SK-N-SH (cell line): ENCODE measurements at regions not wholly inside any gene's neighbourhood (a gene's known extent, or its start where the extent isn't known, plus 50 kb on each side); places are given as distances from the start of the nearest gene placed in this dataset.

ENCODE experiments used
- CTCF ChIA-PET: fragments of 300-600, 350-600 bp; formaldehyde crosslinking; extraction: SDS; loops from one replicate; lab custom pipeline; 2021; lab: Yijun Ruan, JAX
- POLR2A ChIA-PET: fragments of 350-600 bp; sonication (Branson Sonifier 250); formaldehyde crosslinking; extraction: SDS; loops from one replicate; lab custom pipeline; 2020; ENCODE audit warnings: antibody characterized with exemption, inconsistent platforms; lab: Yijun Ruan, JAX
- DNase-seq: peaks from one replicate; pipeline ENCODE4 v3.0.0; 2012
- H2AFZ ChIP-seq: fragments of 200-600 bp; sonication (generic); 2 replicates; pipeline ENCODE4 v1.8.1; 2016; ENCODE audit warnings: antibody characterized with exemption, mild to moderate bottlenecking, low read depth
- H3F3A ChIP-seq: fragments of 200-600 bp; sonication (generic); replicated peaks from 2 replicates; pipeline ENCODE3; 2016; ENCODE audit warnings: antibody characterized with exemption, mild to moderate bottlenecking; ENCODE audit not compliant: insufficient read depth
- H3K27ac ChIP-seq, 2 experiments: fragments of 200-500 bp in 1 of 2; fragments of 200-600 bp in 1 of 2; sonication (Bioruptor generic) in 1 of 2; sonication (generic), shearing (Covaris generic) in 1 of 2; 2 replicates each; pipeline versions ENCODE4 v1.5.1 to v1.6.1; 2014 to 2016; ENCODE audit warnings: low read depth in 2 of 2, inconsistent platforms in 1 of 2, low read length in 1 of 2, mild to moderate bottlenecking in 1 of 2, mixed read lengths in 1 of 2
- H3K27me3 ChIP-seq: fragments of 200-600 bp; sonication (generic), shearing (Covaris generic); 2 replicates; pipeline ENCODE4 v1.6.1; 2016; ENCODE audit warnings: mixed run types; ENCODE audit not compliant: insufficient read depth
- H3K36me3 ChIP-seq, 2 experiments: fragments of 200-500 bp in 1 of 2; fragments of 200-600 bp in 1 of 2; sonication (Bioruptor generic) in 1 of 2; sonication (generic) in 1 of 2; replicated peaks in 1 of 2; 2 replicates each; pipeline versions ENCODE3 to v1.5.1; 2014 to 2016; ENCODE audit warnings: low read length in 1 of 2, mild to moderate bottlenecking in 1 of 2; ENCODE audit not compliant: insufficient read depth in 2 of 2, control insufficient read depth in 1 of 2
- H3K4me1 ChIP-seq, 2 experiments: fragments of 200-500 bp in 1 of 2; fragments of 200-600 bp in 1 of 2; sonication (Bioruptor generic) in 1 of 2; sonication (generic), shearing (Covaris generic) in 1 of 2; 2 replicates each; pipeline versions ENCODE4 v1.5.1 to v1.6.1; 2014 to 2016; ENCODE audit warnings: low read depth in 1 of 2, low read length in 1 of 2, mixed run types in 1 of 2; ENCODE audit not compliant: insufficient read depth in 2 of 2, control insufficient read depth in 1 of 2
- H3K4me2 ChIP-seq: fragments of 200-600 bp; sonication (generic), shearing (Covaris generic); 2 replicates; pipeline ENCODE4 v1.6.1; 2017; ENCODE audit warnings: mixed run types
- H3K4me3 ChIP-seq, 2 experiments: fragments of 200-500 bp in 1 of 2; fragments of 200-600 bp in 1 of 2; sonication (Bioruptor generic) in 1 of 2; sonication (generic), shearing (Covaris generic) in 1 of 2; 2 replicates each; pipeline versions ENCODE4 v1.5.1 to v1.8.1; 2014 to 2016; ENCODE audit warnings: low read depth in 2 of 2, inconsistent platforms in 1 of 2, low read length in 1 of 2, mild to moderate bottlenecking in 1 of 2, mixed read lengths in 1 of 2, moderate library complexity in 1 of 2
- H3K79me2 ChIP-seq: fragments of 200-600 bp; sonication (generic); 2 replicates; pipeline ENCODE4 v1.8.1; 2017; ENCODE audit warnings: mild to moderate bottlenecking; ENCODE audit not compliant: insufficient read depth
- H3K9ac ChIP-seq: fragments of 200-600 bp; sonication (generic); 2 replicates; pipeline ENCODE4 v1.6.1; 2017; ENCODE audit warnings: mixed run types
- H3K9me2 ChIP-seq: fragments of 200-600 bp; sonication (generic); 2 replicates; pipeline ENCODE4 v1.6.1; 2017; ENCODE audit warnings: mixed run types
- H3K9me3 ChIP-seq: fragments of 200-600 bp; sonication (generic); 2 replicates; pipeline ENCODE4 v1.6.1; 2017; ENCODE audit warnings: mixed run types, mild to moderate bottlenecking, moderate library complexity
- H4K20me1 ChIP-seq: fragments of 200-600 bp; sonication (generic); 2 replicates; pipeline ENCODE4 v1.6.1; 2017; ENCODE audit warnings: mild to moderate bottlenecking, mixed run types; ENCODE audit not compliant: insufficient read depth
- EP300 ChIP-seq, 2 experiments: IDR thresholded peaks; 2 replicates each; pipeline versions ENCODE4 v1.4.0 to v1.6.1; 2012; ENCODE audit warnings: borderline replicate concordance in 1 of 2, low read depth in 1 of 2, low read length in 1 of 2
- EZH2phosphoT487 ChIP-seq: fragments of 200-600 bp; sonication (generic); IDR thresholded peaks from 2 replicates; pipeline ENCODE4 v1.6.1; 2017; ENCODE audit warnings: low read depth, mixed run types, mild to moderate bottlenecking, antibody characterized with exemption, moderate library complexity, borderline replicate concordance
- FOSL2 ChIP-seq: IDR thresholded peaks from 2 replicates; pipeline ENCODE4 v1.4.0; 2012; ENCODE audit warnings: low read depth, mild to moderate bottlenecking, moderate library complexity, borderline replicate concordance
- FOXM1 ChIP-seq: IDR thresholded peaks from 2 replicates; pipeline ENCODE4 v1.4.0; 2012; ENCODE audit warnings: low read depth, mild to moderate bottlenecking
- GATA2 ChIP-seq: sonication (generic); formaldehyde crosslinking; IDR thresholded peaks from 2 replicates; pipeline ENCODE4 v1.5.0; 2020; ENCODE audit warnings: mild to moderate bottlenecking, missing genetic modification reagents
- MAX ChIP-seq: IDR thresholded peaks from 2 replicates; pipeline ENCODE4 v1.4.0; 2012; ENCODE audit warnings: low read depth
- MEF2A ChIP-seq: IDR thresholded peaks from 2 replicates; pipeline ENCODE4 v1.4.0; 2012; ENCODE audit warnings: low read depth, borderline replicate concordance
- NFIC ChIP-seq: IDR thresholded peaks from 2 replicates; pipeline ENCODE4 v1.4.0; 2012; ENCODE audit warnings: borderline replicate concordance
- NRF1 ChIP-seq: IDR thresholded peaks from 2 replicates; pipeline ENCODE4 v1.6.1; 2012; ENCODE audit warnings: low read depth, mild to moderate bottlenecking, low read length
- RAD21 ChIP-seq: IDR thresholded peaks from 2 replicates; pipeline ENCODE4 v1.6.1; 2012; ENCODE audit warnings: mild to moderate bottlenecking, low read length
- RCOR1 ChIP-seq: fragments of 150-350 bp; IDR thresholded peaks from 2 replicates; pipeline ENCODE4 v1.6.1; 2017; ENCODE audit warnings: antibody characterized with exemption, low read length
- RFX5 ChIP-seq: IDR thresholded peaks from 2 replicates; pipeline ENCODE4 v1.6.1; 2012; ENCODE audit warnings: mild to moderate bottlenecking, improper control_type of control experiment, low read length
- RXRA ChIP-seq: IDR thresholded peaks from 2 replicates; pipeline ENCODE4 v1.4.0; 2012; ENCODE audit warnings: low read depth, mild to moderate bottlenecking, borderline replicate concordance
- SMC3 ChIP-seq: IDR thresholded peaks from 2 replicates; pipeline ENCODE4 v1.6.1; 2012; ENCODE audit warnings: low read depth, low read length, improper control_type of control experiment
- TAF1 ChIP-seq: IDR thresholded peaks from 2 replicates; pipeline ENCODE4 v1.6.1; 2012; ENCODE audit warnings: low read depth, mild to moderate bottlenecking, low read length, moderate library complexity, borderline replicate concordance
- TCF12 ChIP-seq: IDR thresholded peaks from 2 replicates; pipeline ENCODE4 v1.4.0; 2012
- USF1 ChIP-seq: IDR thresholded peaks from 2 replicates; pipeline ENCODE4 v1.4.0; 2012; ENCODE audit warnings: low read depth, borderline replicate concordance
- WGBS: methylation state at CpG from one replicate; pipeline ENCODE4 v1.1.6; 2017; ENCODE audit warnings: low lambda C conversion rate; 5-methylcytosine and 5-hydroxymethylcytosine counted together

- Histone ChIP-seq H3K4me3 (peak overlapping the region; percentile 3 to 34; a peak in 2 of 4 replicates), H3K9me2 (no peaks in the 10 kb centered on the region), H3K9ac (no peak overlapping the region), H2AFZ (no peak overlapping the region), H3K9me3 (no peaks in the 10 kb centered on the region), H3K27ac (no peak overlapping the region), H3K27me3 (peaks cover 26% of the 10 kb centered on the region), H3F3A (no peaks in the 10 kb centered on the region), H3K79me2 (no peaks in the 10 kb centered on the region), H3K4me1 (no peaks in the 10 kb centered on the region; a peak in 1 of 4 replicates), H3K4me2 (peak overlapping the region; percentile 38; the same call in 1 of the 2 replicates), H4K20me1 (no peaks in the 10 kb centered on the region), H3K36me3 (no peaks in the 10 kb centered on the region)
- TF ChIP-seq GATA2 (no peak), TCF12 (no peak), MEF2A (no peak), RFX5 (no peak), MAX (no peak), RAD21 (no peak), FOSL2 (no peak), EP300 (IDR thresholded peaks at IDR 0.05; ENCODE audit: borderline replicate concordance in 1 of 2, low read depth in 1 of 2, low read length in 1 of 2) (no peak), RXRA (no peak), TAF1 (no peak), NRF1 (no peak), SMC3 (no peak), FOXM1 (no peak), NFIC (no peak), RCOR1 (no peak), EZH2phosphoT487 (no peak)
- 12% methylated on average over 17 of the region's 59 CpGs for WGBS
- DNase-seq: peak; percentile 62
- CTCF ChIA-PET: interaction anchor here (1.0 to 1.2 kb wide), 2 partner anchors 13 to 18 kb away, joined by 3 read pairs; no protein-coding TSS in a partner anchor
- POLR2A ChIA-PET: no interaction called here
Observed at GRCh38 chr10:109456566-109457301, 466.6 kb downstream of the XPNPEP1 start.

- ChIA-PET POLR2A (no interaction called here), CTCF (no interaction called here)
- H3K9me3 ChIP-seq: no peaks in the 10 kb centered on the region
- no peaks in the 10 kb centered on the region for H3K79me2 ChIP-seq
- no peak overlapping the region for H3K4me3 ChIP-seq
- peaks cover 26% of the 10 kb centered on the region for H3K27me3 ChIP-seq
- TF ChIP-seq USF1 (no peak), SMC3 (no peak)
- H3K27ac ChIP-seq: no peak overlapping the region
- WGBS: 11% methylated on average over 1 of the region's 1 CpG
- no peaks in the 10 kb centered on the region for H3F3A ChIP-seq
- no peak overlapping the region for H3K9ac ChIP-seq
- H3K4me1 ChIP-seq: no peaks in the 10 kb centered on the region; a peak in 1 of 4 replicates
- H2AFZ ChIP-seq: no peak overlapping the region
- H4K20me1 ChIP-seq: no peaks in the 10 kb centered on the region
- H3K4me2 ChIP-seq: no peak overlapping the region
- no peaks in the 10 kb centered on the region for H3K36me3 ChIP-seq
- DNase-seq: no peak
- H3K9me2 ChIP-seq: no peaks in the 10 kb centered on the region
Observed at GRCh38 chr10:109454691-109455090, 468.6 kb downstream of the XPNPEP1 start.
